ENCODE measurements at regions not wholly inside any gene's neighbourhood (a gene's known extent, or its start where the extent isn't known, plus 50 kb on each side); places are given as distances from the start of the nearest gene placed in this dataset.

DNA sequence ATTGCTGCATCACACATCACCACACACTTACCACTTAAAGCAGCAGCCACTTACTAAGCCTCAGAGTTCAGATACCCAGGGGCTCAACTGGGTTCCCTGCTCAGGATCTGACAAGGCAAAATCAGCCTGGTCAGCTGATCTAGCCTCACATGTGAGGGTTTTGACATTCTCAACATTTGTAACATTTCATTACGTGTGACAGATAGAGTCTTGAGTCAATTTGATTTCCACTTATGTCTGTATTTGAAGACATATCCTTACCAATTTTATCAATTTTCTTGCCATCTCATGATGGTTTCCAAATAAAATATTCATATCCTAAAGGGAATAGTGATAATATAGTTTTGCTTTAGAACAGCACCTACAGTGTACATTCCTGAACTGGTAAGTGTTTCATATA, 494.7 kb upstream of the PFKP start (continued):
- no peak for TF ChIP-seq ZNF423 (CRISPR knock-in tag; IDR thresholded peaks at IDR 0.05)

- Mint-ChIP-seq H3K27me3 (ENCODE audit: low read depth) (no peaks in the 10 kb centered on the region), H3K36me3 (no peaks in the 10 kb centered on the region), H3K27ac (no peak overlapping the region), H3K4me3 (no peak overlapping the region), H3K4me1 (no peaks in the 10 kb centered on the region), H3K9me3 (peaks cover 9% of the 10 kb centered on the region)
- DNase-seq (ENCODE audit: low spot score) (no peak), ATAC-seq (no peak)
- TF ChIP-seq CDX4 (CRISPR knock-in tag; IDR thresholded peaks at IDR 0.05; ENCODE audit: borderline replicate concordance) (no peak), GABPB1 (CRISPR knock-in tag; IDR thresholded peaks at IDR 0.05) (no peak), NR2C2 (CRISPR knock-in tag; IDR thresholded peaks at IDR 0.05) (no peak), FOXP4 (CRISPR knock-in tag; IDR thresholded peaks at IDR 0.05) (no peak), MYBL2 (CRISPR knock-in tag; IDR thresholded peaks at IDR 0.05) (no peak), HMGA2 (CRISPR knock-in tag; IDR thresholded peaks at IDR 0.05) (no peak), ZNF219 (CRISPR knock-in tag; IDR thresholded peaks at IDR 0.05; ENCODE audit: borderline replicate concordance) (no peak)
- TF ChIP-seq, protein P1, sequence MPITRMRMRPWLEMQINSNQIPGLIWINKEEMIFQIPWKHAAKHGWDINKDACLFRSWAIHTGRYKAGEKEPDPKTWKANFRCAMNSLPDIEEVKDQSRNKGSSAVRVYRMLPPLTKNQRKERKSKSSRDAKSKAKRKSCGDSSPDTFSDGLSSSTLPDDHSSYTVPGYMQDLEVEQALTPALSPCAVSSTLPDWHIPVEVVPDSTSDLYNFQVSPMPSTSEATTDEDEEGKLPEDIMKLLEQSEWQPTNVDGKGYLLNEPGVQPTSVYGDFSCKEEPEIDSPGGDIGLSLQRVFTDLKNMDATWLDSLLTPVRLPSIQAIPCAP (CRISPR knock-in tag; IDR thresholded peaks at IDR 0.05), result no peak
- TF ChIP-seq, protein P2, sequence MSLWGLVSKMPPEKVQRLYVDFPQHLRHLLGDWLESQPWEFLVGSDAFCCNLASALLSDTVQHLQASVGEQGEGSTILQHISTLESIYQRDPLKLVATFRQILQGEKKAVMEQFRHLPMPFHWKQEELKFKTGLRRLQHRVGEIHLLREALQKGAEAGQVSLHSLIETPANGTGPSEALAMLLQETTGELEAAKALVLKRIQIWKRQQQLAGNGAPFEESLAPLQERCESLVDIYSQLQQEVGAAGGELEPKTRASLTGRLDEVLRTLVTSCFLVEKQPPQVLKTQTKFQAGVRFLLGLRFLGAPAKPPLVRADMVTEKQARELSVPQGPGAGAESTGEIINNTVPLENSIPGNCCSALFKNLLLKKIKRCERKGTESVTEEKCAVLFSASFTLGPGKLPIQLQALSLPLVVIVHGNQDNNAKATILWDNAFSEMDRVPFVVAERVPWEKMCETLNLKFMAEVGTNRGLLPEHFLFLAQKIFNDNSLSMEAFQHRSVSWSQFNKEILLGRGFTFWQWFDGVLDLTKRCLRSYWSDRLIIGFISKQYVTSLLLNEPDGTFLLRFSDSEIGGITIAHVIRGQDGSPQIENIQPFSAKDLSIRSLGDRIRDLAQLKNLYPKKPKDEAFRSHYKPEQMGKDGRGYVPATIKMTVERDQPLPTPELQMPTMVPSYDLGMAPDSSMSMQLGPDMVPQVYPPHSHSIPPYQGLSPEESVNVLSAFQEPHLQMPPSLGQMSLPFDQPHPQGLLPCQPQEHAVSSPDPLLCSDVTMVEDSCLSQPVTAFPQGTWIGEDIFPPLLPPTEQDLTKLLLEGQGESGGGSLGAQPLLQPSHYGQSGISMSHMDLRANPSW (CRISPR knock-in tag; conservative IDR thresholded peaks at IDR 0.05; ENCODE audit: low read depth), result no peak
- POLR2A ChIA-PET, result no interaction called here
- CTCF ChIA-PET, result no interaction called here
Measured at GRCh38 chr10:2556883-2557282, 510.5 kb upstream of the PFKP start.

DNA sequence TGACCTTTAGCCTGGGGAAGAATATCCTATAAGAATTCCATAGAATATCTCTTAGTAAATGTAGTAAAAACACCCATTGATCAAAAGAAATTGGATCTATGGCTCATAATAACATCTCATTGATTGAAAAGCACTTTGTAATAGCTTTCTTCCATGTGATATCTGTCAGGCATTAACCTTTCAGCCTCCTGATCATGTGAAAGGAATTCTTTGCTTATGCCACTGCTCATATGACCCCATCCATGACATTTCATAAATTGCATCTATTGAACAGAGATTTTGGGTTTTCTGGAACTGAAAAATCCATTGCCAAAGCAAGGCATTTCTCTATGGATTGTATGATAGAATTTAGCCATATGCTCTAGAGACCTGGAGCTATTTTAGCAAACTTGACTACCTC, 519.3 kb upstream of the PFKP start:
- TF ChIP-seq TEAD4 (CRISPR knock-in tag; IDR thresholded peaks at IDR 0.05) (no peak), KAT7 (CRISPR knock-in tag; IDR thresholded peaks at IDR 0.05; ENCODE audit: borderline replicate concordance) (no peak), ERG (CRISPR knock-in tag; IDR thresholded peaks at IDR 0.05) (no peak), ZNF281 (CRISPR knock-in tag; IDR thresholded peaks at IDR 0.05) (no peak)
- TF ChIP-seq, protein P3, sequence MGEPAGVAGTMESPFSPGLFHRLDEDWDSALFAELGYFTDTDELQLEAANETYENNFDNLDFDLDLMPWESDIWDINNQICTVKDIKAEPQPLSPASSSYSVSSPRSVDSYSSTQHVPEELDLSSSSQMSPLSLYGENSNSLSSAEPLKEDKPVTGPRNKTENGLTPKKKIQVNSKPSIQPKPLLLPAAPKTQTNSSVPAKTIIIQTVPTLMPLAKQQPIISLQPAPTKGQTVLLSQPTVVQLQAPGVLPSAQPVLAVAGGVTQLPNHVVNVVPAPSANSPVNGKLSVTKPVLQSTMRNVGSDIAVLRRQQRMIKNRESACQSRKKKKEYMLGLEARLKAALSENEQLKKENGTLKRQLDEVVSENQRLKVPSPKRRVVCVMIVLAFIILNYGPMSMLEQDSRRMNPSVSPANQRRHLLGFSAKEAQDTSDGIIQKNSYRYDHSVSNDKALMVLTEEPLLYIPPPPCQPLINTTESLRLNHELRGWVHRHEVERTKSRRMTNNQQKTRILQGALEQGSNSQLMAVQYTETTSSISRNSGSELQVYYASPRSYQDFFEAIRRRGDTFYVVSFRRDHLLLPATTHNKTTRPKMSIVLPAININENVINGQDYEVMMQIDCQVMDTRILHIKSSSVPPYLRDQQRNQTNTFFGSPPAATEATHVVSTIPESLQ (CRISPR knock-in tag; IDR thresholded peaks at IDR 0.05), result no peak
- ChIA-PET POLR2A (no interaction called here), CTCF (no interaction called here)
- DNase-seq (ENCODE audit: low spot score) (no peak), ATAC-seq (no peak)
- Mint-ChIP-seq H3K36me3 (no peaks in the 10 kb centered on the region), H3K27me3 (ENCODE audit: low read depth) (0 out of 2 replicates have a peak, but pooled peaks cover 3% of the 10 kb centered on the region), H3K4me3 (no peak overlapping the region), H3K9me3 (peaks cover 17% of the 10 kb centered on the region), H3K27ac (no peak overlapping the region), H3K4me1 (peaks cover 15% of the 10 kb centered on the region)
